NCI-H146 (cell line): ENCODE measurements at regions not wholly inside any gene's neighbourhood (a gene's known extent, or its start where the extent isn't known, plus 50 kb on each side); places are given as distances from the start of the nearest gene placed in this dataset.
"Not testable (repeated sequence)": the region's sequence is repeated elsewhere in the genome, so short reads cannot be mapped to it uniquely, and the experiment has no call there.

Experiments
- DNase-seq: peaks from one replicate; lab custom pipeline; 2025; lab: John Stamatoyannopoulos, UW

DNA sequence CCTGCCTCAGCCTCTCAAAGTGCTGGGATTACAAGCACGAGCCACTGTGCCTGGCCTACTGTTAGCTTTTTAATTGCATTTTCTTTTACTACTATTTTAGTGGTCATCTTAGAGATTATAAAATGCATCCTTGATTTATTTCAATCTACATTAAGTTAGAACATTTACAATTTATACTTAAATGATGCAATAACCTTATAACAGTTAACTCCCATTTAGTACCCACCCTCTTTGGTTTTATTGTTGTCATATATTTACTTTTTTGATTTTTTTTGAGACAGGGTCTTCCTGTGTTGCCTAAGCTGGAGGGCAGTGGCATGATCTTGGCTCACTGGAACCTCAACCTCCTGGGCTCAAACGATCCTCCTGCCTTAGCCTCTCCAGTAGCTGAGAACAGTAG lies 77.3 kb downstream of the PPCDC start:
- no peak for DNase-seq

DNA sequence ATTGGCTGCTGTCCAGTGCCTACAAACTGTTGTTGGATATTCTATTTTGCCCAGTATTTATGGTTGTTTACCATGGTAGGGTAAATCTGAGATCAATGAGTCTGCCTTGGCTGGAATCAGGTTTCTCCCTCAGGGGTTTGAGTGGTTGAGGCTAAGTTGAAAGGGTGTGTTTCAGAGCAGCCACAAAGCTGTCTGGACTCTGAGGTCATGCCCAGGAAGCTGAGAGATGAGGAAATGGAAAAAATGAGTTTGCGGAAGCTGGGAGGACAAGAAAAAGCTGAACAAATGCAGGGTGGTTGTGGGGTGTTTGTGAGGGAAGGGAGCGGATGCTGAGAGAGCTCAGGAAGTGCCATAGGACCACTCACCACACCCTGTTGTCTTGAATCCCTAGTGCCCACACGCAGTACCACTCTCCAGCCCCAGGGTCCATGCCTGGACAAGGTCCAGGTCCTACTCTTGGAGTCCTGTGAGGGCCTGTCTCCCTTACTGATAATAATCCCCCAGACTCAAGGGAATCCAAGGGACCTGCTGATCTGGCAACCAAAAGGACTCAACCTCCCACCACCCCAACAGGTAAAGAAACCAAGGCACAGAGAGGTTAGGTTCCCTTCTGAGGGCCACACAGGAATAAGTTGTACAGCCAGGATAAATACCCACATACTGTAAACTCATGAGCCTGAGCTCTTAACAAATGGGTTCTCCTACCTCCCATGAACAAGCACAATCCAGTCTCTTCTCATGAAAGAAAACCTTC lies 81.6 kb downstream of the PPCDC start:
- DNase-seq, result no peak

DNA sequence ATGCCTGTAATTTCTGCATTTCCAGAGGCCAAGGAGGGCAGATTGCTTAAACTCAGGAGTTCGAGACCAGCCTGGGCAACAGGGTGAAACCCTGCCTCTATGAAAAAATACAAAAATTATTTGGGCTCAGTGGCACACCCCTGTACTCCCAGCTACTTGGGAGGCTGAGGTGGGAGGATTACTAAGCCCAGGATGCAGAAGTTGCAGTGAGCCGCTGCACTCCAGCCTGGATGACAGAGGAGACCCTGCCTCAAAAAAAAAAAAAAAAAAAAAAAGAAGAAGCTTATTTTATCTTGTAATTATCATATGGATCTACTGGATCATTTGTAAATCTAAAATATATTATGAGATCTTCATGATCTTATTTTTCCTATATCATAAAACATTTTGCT lies 84.1 kb downstream of the PPCDC start:
- no peak for DNase-seq

DNA sequence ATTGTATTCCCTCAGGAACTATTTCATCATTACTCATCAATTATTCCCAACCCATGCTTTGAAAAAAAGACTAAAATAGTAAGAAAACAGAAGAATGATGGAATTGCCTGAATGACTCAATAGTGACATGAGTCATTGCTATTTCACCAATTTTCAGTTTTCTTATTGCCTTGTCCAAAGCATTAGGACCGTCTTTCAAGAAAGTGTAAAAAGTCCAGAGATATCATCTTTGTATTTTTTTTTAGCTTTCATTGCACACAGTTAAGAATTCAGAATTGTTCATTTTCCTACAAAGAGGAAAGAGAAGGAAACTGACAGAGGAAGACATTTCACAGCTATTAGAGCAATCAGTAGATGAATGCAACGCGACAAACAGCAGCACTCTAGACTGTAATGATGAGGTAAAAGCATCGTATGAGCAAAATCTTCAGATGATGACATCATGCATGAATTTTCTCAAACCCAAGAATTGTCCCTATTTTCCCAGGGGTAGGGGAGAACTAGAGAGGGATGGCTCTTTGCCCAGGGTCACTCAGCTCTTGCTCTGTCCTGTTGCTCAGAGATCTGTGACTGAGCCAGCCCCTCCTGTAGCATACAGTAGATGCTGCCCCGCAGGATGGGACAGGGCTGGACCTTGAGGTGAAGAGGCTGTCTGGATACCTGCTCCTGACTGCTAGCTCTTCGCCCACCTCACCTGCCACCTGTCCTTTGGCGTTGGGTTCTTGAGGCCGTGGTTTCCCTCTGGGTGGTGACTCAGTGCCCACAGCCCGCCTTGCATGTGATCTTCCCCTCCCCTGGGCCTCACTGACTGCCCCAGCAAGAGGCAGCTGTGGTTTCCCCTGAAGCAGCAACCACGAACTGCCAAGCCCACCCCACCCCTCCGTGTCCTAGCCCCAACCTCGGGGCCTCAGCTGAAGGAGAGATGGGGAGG lies 84.8 kb downstream of the PPCDC start:
- DNase-seq, result no peak

DNA sequence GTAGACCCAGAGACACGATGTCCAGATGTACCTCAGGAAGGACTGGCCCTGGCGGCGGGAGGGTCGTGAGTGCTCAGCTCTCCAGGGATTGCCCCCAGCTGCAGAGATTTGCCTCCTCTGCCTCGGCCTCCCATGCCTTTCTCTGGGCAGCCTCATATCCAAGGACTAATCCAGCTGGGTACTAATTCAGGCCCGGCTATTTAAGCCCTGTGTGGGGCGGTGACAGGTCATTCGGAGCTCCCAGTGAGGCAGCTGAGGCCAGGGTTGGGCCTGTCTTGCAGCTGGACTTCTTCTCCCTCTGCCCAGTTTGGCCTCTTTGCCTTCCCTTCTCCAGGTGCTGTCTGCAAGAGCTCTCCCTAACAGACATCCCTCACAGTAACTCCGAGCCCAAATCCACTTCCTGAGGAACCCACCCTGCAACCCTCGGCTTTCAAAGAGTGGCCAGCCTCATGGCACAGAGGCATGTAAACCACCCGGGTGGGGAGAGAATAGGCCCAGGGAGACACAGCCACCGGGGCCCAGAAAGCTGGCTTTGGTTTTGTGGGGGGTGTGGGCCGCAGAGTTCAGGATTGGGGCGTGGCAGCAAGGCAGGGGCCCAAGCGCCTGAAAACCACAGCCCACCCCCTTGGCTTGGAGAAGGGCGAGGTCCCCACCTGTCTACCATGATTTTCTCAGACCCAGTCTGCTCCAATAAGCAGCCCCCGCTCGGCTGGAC lies 85.8 kb downstream of the PPCDC start:
- no peak for DNase-seq

DNA sequence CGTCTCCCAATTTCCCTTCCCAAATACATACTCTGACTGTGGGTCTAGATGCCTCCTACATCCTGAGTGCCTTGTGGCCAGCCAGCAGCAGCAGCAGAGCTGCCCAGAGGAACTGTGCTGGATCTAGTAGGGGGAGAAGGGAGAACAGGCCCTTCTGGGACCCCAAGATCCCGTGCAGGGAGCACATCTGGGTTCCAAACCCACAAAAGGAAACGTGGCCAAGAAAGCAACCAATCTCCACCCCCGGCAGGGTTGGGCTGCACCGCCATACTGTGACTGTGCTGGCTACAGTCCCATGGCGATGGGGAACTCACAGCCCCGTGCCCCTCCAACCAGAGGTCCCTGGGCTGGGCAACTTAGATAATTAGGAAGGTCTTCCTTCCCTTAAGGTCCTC lies 86.3 kb downstream of the PPCDC start:
- no peak for DNase-seq

DNA sequence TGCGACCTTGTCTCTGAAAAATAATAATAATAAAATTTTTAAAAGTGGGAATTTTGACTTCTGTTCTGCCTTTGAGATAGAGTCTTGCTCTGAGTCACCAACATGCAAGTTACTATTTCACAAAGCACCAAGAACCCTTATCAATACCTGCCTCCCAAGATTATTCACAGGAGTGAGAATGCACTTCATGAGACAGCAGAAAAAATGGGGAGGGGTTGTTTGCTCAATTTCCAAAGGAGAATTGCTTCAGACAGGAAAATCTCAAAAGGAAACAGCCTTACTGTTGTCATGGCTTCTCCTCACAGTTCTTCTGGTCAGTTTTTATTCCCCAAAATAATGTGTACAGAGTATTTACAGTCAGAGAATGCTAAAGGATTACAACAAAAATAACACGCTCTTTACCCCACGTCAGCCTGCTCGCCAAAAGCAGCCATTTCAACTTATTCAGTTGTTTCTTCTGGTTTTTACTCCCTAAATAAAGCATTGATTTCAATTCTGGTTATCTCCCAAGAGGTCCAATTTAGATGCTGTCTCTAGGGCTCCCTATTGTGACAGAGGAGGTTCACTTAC lies 89.0 kb downstream of the PPCDC start:
- DNase-seq, result no peak

DNA sequence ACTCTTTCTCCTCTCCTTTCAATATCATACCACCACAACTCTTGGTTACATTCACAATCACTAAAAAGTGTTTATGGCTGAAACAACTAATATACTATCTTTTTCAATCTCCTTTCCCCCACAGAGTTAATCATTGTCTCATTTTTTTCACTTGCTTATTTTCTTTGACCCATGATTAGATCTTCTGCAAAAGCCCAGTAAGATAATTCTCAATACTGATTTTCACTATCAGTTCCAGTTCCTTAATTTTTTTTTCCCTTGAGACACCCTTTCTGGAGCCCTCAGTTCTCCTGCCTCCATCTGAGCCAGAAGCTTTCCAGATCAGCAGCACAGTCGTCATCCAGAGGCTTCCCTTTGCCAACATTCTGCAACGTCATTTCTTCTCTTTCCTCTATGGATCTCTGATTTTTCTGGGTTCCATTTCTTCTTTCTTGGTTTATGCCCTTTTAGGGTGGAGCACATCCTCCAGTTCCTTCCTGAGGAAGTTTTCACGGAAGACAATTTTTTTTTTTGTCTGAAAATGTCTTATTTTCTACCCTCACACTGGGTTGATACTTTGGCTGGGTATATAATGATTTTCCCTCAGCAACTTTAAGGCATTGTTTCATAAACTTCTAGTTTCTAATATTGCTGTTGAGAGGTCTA lies 88.7 kb upstream of the C15orf39 start:
- DNase-seq, result no peak

DNA sequence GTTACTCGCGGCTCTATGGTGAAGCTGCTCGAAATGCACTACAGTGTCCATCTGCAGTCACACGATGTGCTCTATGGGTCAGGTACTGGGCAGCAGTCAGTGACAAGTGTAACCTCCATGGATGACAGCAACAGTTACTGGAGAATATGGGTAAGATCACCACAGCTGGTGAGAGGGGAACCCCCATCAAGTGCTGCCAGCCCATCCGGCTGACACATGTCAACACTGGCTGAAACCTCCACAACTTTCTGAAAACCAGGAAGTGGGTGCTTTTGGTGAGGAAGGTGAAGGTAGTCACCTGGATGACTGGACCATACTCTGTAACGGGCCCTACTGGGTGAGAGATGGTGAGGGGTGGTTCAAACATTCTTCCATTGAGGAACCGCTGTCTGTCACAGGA lies 87.4 kb upstream of the C15orf39 start:
- DNase-seq, result no peak

DNA sequence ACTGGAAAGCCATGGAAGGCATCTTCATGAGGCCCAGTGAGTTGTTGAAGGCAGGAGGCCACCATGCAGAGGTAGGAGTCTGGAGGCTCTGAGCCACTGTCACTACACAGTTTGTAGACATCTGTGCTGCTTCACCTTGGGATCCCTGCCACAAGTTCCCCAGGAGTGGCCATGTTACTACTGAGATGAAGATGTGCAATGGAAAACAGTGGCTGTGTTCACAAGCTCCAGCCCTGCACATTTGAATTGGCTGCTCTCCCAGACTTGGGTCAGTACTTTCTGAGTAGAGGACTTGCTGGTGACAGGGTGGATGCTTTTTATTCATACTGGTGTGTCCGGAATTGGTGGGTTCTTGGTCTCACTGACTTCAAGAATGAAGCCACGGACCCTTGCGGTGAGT lies 86.9 kb upstream of the C15orf39 start:
- no peak for DNase-seq

DNA sequence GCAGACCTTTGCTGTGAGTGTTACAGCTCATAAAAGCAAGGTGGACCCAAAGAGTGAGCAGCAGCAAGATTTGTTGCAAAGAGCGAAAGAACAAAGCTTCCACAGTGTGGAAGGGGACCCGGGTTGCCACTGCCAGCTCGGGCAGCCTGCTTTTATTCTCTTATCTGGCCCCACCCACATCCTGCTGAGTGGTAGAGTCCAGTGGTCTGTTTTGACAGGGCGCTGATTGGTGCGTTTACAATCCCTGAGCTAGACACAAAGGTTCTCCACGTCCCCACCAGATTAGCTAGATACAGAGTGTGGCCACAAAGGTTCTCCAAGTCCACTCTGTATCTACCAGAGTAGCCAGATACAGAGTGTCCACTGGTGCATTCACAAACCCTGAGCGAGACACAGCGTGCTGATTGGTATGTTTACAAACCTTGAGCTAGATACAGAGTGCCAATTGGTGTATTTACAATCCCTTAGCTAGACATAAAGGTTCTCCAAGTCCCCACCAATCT lies 86.2 kb upstream of the C15orf39 start:
- DNase-seq, result not testable (repeated sequence)

DNA sequence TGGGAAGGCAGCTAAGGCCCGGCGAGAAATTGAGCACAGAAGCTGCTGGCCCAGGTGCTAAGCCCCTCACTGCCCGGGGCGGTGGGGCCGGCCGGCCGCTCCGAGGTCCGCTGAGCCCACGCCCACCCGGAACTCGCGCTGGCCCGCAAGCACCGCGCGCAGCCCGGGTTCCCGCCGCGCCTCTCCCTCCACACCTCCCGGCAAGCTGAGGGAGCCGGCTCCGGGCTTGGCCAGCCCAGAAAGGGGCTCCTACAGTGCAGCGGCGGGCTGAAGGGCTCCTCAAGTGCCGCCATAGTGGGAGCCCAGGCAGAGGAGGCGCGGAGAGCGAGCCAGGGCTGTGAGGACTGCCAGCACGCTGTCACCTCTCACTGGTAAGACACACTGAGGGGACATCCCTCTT lies 85.5 kb upstream of the C15orf39 start:
- not testable (repeated sequence) for DNase-seq

DNA sequence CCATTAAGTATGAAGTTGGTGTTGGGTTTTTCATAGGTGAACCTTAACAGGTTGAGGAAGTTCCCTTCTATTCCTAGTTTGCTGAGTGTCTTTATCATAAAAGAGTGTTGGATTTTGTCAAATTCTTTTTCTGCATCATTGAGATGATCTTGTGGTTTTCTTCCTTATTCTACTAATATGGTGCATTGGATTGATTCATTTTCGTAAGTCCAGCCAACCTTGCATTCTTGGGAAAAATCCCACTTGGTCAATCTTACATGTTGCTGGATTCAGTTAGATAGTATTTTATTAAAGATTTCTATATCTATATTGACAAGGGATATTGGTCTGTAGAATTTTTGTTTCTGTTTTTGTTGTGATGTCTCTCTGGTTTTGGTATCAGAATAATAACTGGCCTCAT lies 83.7 kb upstream of the C15orf39 start:
- DNase-seq, result no peak

DNA sequence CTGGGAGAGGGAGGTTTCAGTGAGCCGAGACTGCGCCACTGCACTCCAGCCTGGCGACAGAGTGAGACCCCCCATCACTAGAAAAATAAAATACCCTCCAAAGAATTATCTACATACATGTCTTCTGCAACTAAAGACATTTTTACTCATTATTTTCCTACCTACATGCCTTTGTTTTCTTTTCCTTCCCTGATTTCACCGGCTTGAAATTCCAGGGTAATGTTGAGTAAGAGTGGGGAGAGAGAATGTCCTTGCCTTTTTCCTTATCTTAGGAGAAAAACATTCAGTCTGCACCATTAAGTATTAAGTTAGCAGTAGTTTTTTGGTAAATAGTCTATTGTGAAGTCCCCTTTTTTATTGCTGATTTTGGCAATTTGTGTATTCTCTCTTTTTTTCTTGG lies 82.4 kb upstream of the C15orf39 start:
- not testable (repeated sequence) for DNase-seq

DNA sequence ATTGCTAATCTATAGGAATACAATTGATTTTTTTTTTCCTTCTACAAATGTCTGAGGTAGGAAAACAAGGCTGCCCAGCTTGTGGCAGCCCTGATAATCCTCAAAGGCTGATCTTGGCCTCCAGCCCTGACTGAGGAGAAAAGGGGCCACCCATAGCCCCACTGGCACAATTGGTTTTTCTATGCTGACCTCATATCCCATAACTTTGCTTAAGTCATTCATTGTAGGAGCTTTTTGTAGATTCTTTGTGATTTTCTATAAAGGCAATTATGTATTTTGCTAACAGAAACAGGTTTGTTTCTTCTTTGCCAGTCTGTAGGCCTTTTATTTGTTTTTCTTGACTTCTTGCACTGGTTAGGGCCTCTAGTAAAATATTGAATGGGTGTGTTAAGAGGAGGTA lies 80.2 kb upstream of the C15orf39 start:
- no peak for DNase-seq

DNA sequence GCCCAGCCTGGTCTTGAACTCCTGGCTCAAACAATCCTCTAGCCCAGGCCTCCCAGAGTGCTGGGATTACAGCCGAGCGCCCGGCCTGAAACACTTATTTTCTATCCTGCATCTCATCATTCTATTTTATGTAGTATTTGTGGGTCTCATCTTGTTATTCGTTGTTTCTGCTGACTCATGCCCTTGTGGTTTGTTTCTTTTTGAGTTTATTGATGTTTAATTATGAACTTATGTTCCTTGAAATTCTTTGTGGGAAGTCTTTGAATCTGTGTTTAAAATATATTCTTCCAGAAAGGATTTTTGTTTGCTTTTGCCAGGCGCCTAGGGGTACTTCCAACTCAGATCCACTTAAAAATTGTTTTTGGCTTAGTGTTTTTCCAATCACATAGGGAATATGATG lies 78.3 kb upstream of the C15orf39 start:
- no peak for DNase-seq

DNA sequence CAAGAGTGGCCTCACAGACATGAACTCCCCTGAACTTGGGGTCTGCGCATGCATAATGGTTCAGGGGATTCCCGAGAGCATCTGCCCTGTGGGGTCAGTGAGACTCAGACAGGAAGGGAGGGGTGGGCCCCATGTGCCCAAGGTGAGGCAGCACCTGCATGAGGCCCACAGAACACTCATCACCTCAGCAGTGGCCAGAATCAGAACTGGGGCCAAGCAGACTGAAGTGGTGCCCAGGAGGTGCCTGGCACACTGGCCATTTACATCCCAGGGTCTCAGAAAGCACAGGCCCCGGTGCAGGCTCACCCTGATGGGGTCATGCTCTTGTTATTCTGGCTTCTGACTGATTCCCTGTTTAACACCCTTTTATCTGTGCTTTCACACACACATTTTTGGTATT lies 77.4 kb upstream of the C15orf39 start:
- DNase-seq, result not testable (repeated sequence)

DNA sequence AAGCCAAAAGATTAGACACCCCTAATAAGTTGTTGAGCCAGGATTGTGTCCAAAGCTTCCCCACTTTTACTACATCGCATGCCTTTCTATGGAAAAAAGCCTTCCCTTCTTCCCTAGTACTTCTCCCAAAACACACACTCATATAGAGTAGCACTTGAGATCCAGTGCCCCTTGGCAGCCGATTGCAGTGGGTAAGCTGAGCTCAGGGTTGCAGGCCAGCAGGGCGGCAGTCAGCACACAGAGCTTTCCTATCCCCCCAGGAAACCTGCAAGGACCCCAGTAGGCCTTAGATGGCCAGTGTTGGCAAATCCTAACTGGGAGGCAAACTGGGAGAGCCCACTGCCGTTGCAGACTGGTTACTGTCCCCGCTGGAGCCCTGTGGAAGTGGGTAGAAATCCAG lies 75.7 kb upstream of the C15orf39 start:
- DNase-seq, result no peak

DNA sequence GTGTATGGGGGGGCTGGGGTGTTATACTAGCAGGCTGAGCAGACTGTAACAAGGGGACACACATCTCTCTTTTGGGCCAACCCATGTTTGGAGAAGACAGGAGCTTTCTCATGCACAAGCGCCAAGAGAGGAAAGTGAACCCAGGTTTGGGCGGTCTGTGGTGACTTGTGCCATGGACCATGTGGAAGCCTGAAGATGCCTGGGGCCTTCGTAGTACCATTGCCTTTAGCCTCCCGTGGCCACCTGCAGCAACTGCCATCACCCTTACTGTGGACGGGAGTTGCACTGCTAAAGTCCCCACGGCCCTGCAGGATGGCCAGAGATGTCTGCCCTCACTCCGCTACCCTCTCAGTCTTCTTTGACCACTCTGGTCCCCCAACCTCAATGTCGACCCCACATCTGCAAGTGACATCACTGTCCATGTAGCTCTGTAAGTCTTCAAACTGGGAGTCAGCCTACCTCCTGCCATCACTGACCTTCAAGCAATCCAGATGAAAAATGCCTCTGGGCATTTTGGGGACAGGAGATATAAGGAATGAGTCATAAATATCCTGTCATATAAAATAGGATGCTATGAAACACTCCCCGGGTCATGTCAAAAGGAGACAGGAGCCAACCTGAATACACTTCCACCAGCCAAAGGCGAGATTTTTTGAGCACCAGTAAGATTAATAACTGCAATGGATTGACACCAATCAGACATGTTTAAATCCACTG lies 74.7 kb upstream of the C15orf39 start:
- no peak for DNase-seq

DNA sequence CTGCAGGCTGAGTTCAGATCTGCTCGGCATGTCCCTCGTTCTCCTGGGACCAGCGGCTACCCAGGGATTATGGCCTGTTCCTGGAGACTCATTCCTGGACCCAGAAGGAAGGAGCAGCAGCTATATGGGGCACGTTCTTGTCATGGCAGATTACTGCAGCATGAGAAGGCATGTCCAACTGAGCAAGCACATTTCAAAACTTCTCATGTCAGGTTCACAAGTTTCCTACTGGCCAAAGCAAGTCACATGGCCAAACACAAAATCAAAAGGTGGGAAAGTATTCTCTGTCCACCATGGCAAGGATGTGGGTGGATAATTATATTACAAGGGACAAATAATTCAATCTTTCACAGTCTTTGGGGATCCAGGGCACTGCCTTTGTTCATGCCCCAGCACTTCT lies 71.9 kb upstream of the C15orf39 start:
- no peak for DNase-seq

DNA sequence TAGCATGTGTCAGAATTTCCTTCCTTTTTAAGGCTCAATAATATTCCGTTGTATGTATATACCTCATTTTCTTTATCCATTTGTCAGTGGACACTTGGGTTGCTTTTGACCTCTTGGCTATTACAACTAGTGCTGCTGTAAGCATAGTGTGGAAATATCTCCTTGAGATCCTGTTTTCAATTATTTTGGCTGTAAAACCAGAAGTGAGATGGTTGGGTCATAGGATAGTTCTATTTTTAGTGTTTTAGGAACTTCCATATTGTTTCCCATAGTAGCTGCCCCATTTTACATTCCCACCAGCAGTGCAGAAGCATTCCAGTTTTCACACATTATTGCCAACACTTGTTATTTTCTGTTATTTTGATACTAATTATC lies 70.4 kb upstream of the C15orf39 start:
- no peak for DNase-seq
